ENCODE measurements at regions not wholly inside any gene's neighbourhood (a gene's known extent, or its start where the extent isn't known, plus 50 kb on each side); places are given as distances from the start of the nearest gene placed in this dataset.

- Histone ChIP-seq H3K4me2 (replicated peaks; ENCODE audit: low read depth, low read length, poor library complexity, severe bottlenecking) (no peak overlapping the region), H3K79me2 (ENCODE audit: control insufficient read depth, insufficient read depth, low read length) (no peaks in the 10 kb centered on the region), H3K9me3 (ENCODE audit: control extremely low read depth in 1 of 3, control insufficient read depth in 2 of 3, insufficient read depth in 1 of 3, low read length in 2 of 3) (peaks cover 0 to 18% (median 0%) of the 10 kb centered on the region in 3 donors), H3K4me1 (ENCODE audit: control insufficient read depth in 2 of 2, insufficient read depth in 2 of 2, low read length in 2 of 2) (no peaks in the 10 kb centered on the region), H3K27me3 (replicated peaks in 1 of 4; ENCODE audit: control extremely low read depth in 1 of 4, control insufficient read depth in 3 of 4, insufficient read depth in 4 of 4, low read length in 3 of 4) (peaks cover 0 to 12% (median 0%) of the 10 kb centered on the region in 4 experiments), H3K27ac (ENCODE audit: low read length in 2 of 2) (no peak overlapping the region), H3K36me3 (replicated peaks in 1 of 2; ENCODE audit: control extremely low read depth in 1 of 2, control insufficient read depth in 1 of 2, extremely low read depth in 1 of 2, insufficient read depth in 2 of 2, low read length in 1 of 2) (no peaks in the 10 kb centered on the region), H2AFZ (ENCODE audit: insufficient read depth, low read depth, low read length, poor library complexity, severe bottlenecking) (no peak overlapping the region), H3K9ac (ENCODE audit: low read length) (no peak overlapping the region), H4K20me1 (ENCODE audit: control insufficient read depth, insufficient read depth, low read length, poor library complexity, severe bottlenecking) (no peaks in the 10 kb centered on the region), H3K4me3 (ENCODE audit: control extremely low read depth in 1 of 5, extremely low read depth in 1 of 5, insufficient read depth in 1 of 5, low read depth in 2 of 5, low read length in 4 of 5) (no peak overlapping the region)
- ChIA-PET POLR2A (no interaction called here), CTCF (no interaction called here)
- peaks cover 21% of the 10 kb centered on the region for H3K27me3 Mint-ChIP-seq
- intact Hi-C loops (cut with micrococcal nuclease): no loop called here
- no peak for TF ChIP-seq CTCF (IDR thresholded peaks at IDR 0.05)
- TF ChIP-seq EZH2 (IDR thresholded peaks at IDR 0.05; ENCODE audit: borderline replicate concordance, insufficient read depth, low read depth, low read length, poor library complexity, severe bottlenecking): no peak
- H3K27ac Mint-ChIP-seq: no peak overlapping the region
- ATAC-seq (ENCODE audit: low read depth) (no peak), DNase-seq (no peak)
- 83% methylated on average over 11 of the region's 13 CpGs for WGBS (ENCODE audit: insufficient coverage)
- H3K9me3 Mint-ChIP-seq (ENCODE audit: insufficient read depth): peaks cover 7% of the 10 kb centered on the region
- no peaks in the 10 kb centered on the region for H3K4me1 Mint-ChIP-seq
- no peak overlapping the region for H3K4me3 Mint-ChIP-seq
Measured at GRCh38 chr1:5651027-5651410, 341.2 kb downstream of the NPHP4 start.

- no peak for DNase-seq
- peaks cover 7% of the 10 kb centered on the region for H3K9me3 Mint-ChIP-seq (ENCODE audit: insufficient read depth)
- Histone ChIP-seq H3K27me3 (replicated peaks in 1 of 4; ENCODE audit: control extremely low read depth in 1 of 4, control insufficient read depth in 3 of 4, insufficient read depth in 4 of 4, low read length in 3 of 4) (peaks cover 0 to 12% (median 0%) of the 10 kb centered on the region in 4 experiments), H3K9ac (ENCODE audit: low read length) (no peak overlapping the region), H3K4me2 (replicated peaks; ENCODE audit: low read depth, low read length, poor library complexity, severe bottlenecking) (no peak overlapping the region), H3K4me3 (ENCODE audit: control extremely low read depth in 1 of 5, extremely low read depth in 1 of 5, insufficient read depth in 1 of 5, low read depth in 2 of 5, low read length in 4 of 5) (no peak overlapping the region), H3K4me1 (ENCODE audit: control insufficient read depth in 2 of 2, insufficient read depth in 2 of 2, low read length in 2 of 2) (no peaks in the 10 kb centered on the region), H2AFZ (ENCODE audit: insufficient read depth, low read depth, low read length, poor library complexity, severe bottlenecking) (no peak overlapping the region), H3K9me3 (ENCODE audit: control extremely low read depth in 1 of 3, control insufficient read depth in 2 of 3, insufficient read depth in 1 of 3, low read length in 2 of 3) (peaks cover 0 to 22% (median 0%) of the 10 kb centered on the region in 3 donors), H3K36me3 (replicated peaks in 1 of 2; ENCODE audit: control extremely low read depth in 1 of 2, control insufficient read depth in 1 of 2, extremely low read depth in 1 of 2, insufficient read depth in 2 of 2, low read length in 1 of 2) (no peaks in the 10 kb centered on the region), H3K79me2 (ENCODE audit: control insufficient read depth, insufficient read depth, low read length) (no peaks in the 10 kb centered on the region), H4K20me1 (ENCODE audit: control insufficient read depth, insufficient read depth, low read length, poor library complexity, severe bottlenecking) (no peaks in the 10 kb centered on the region), H3K27ac (ENCODE audit: low read length in 2 of 2) (no peak overlapping the region)
- no peak overlapping the region for H3K27ac Mint-ChIP-seq
- peaks cover 21% of the 10 kb centered on the region for H3K27me3 Mint-ChIP-seq
- no peak for ATAC-seq (ENCODE audit: low read depth)
- H3K4me3 Mint-ChIP-seq: no peak overlapping the region
- H3K4me1 Mint-ChIP-seq: no peaks in the 10 kb centered on the region
- WGBS (ENCODE audit: insufficient coverage): 95% methylated on average over 15 of the region's 22 CpGs
- ChIA-PET POLR2A (no interaction called here), CTCF (no interaction called here)
- intact Hi-C loops (cut with micrococcal nuclease): no loop called here
- no peak for TF ChIP-seq CTCF (IDR thresholded peaks at IDR 0.05)
- TF ChIP-seq EZH2 (IDR thresholded peaks at IDR 0.05; ENCODE audit: borderline replicate concordance, insufficient read depth, low read depth, low read length, poor library complexity, severe bottlenecking): no peak
Measured at GRCh38 chr1:5650283-5651026, 341.8 kb downstream of the NPHP4 start.
